ENCODE measurements at regions not wholly inside any gene's neighbourhood (a gene's known extent, or its start where the extent isn't known, plus 50 kb on each side); places are given as distances from the start of the nearest gene placed in this dataset.

DNA sequence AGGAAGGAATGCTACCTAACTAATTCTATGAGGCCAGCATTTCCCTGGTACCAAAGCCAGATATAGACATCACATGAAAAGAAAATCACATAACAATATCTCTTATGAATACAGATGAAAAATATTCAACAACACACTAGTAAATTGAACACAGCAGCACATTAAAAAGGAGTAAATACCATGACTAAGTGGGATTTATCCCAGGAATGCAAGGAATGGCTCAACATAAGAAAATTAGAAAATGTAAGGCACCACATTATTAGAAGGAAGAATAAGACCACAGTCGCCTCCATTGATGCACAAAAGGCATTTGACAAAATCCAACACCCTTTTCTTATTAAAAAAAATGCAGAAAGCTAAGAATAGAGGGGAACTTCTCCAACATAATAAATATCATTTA is 133.9 kb downstream of the TTC32 start:
- TF ChIP-seq CTCF (IDR thresholded peaks at IDR 0.05; ENCODE audit: insufficient read depth, low read depth, low read length): no peak
- H3K36me3 ChIP-seq (ENCODE audit: control insufficient read depth, insufficient read depth, low read length): no peaks in the 10 kb centered on the region
- ChIA-PET POLR2A (no interaction called here), CTCF (no interaction called here)
- no peak overlapping the region for H3K4me3 ChIP-seq (ENCODE audit: low read depth, low read length)
- no peaks in the 10 kb centered on the region for H3K27me3 ChIP-seq (ENCODE audit: control insufficient read depth, insufficient read depth, low read length)
- DNase-seq (ENCODE audit: low read depth): no peak

GRCh38 chr2:19764998-19765397 is 136.8 kb downstream of the TTC32 start:
- TF ChIP-seq CTCF (IDR thresholded peaks at IDR 0.05; ENCODE audit: insufficient read depth, low read depth, low read length): no peak
- H3K36me3 ChIP-seq (ENCODE audit: control insufficient read depth, insufficient read depth, low read length): no peaks in the 10 kb centered on the region
- no peaks in the 10 kb centered on the region for H3K27me3 ChIP-seq (ENCODE audit: control insufficient read depth, insufficient read depth, low read length)
- no peak for DNase-seq (ENCODE audit: low read depth)
- ChIA-PET POLR2A (no interaction called here), CTCF (no interaction called here)
- no peak overlapping the region for H3K4me3 ChIP-seq (ENCODE audit: low read depth, low read length)

GRCh38 chr2:19763731-19764130 is 138.1 kb downstream of the TTC32 start:
- POLR2A ChIA-PET: no interaction called here
- Histone ChIP-seq H3K36me3 (ENCODE audit: control insufficient read depth, insufficient read depth, low read length) (no peaks in the 10 kb centered on the region), H3K27me3 (ENCODE audit: control insufficient read depth, insufficient read depth, low read length) (no peaks in the 10 kb centered on the region), H3K4me3 (ENCODE audit: low read depth, low read length) (no peak overlapping the region)
- TF ChIP-seq CTCF (IDR thresholded peaks at IDR 0.05; ENCODE audit: insufficient read depth, low read depth, low read length): no peak
- no peak for DNase-seq (ENCODE audit: low read depth)
- CTCF ChIA-PET: no interaction called here

GRCh38 chr2:19762959-19763605 is 138.7 kb downstream of the TTC32 start:
- TF ChIP-seq CTCF (IDR thresholded peaks at IDR 0.05; ENCODE audit: insufficient read depth, low read depth, low read length): no peak
- H3K27me3 ChIP-seq (ENCODE audit: control insufficient read depth, insufficient read depth, low read length): no peaks in the 10 kb centered on the region
- H3K36me3 ChIP-seq (ENCODE audit: control insufficient read depth, insufficient read depth, low read length): no peaks in the 10 kb centered on the region
- no peak overlapping the region for H3K4me3 ChIP-seq (ENCODE audit: low read depth, low read length)
- ChIA-PET CTCF (no interaction called here), POLR2A (no interaction called here)
- DNase-seq (ENCODE audit: low read depth): no peak

GRCh38 chr2:19762142-19762541 is 139.6 kb downstream of the TTC32 start:
- H3K36me3 ChIP-seq (ENCODE audit: control insufficient read depth, insufficient read depth, low read length): no peaks in the 10 kb centered on the region
- H3K27me3 ChIP-seq (ENCODE audit: control insufficient read depth, insufficient read depth, low read length): no peaks in the 10 kb centered on the region
- no peak for TF ChIP-seq CTCF (IDR thresholded peaks at IDR 0.05; ENCODE audit: insufficient read depth, low read depth, low read length)
- no peak overlapping the region for H3K4me3 ChIP-seq (ENCODE audit: low read depth, low read length)
- POLR2A ChIA-PET: no interaction called here
- no peak for DNase-seq (ENCODE audit: low read depth)
- CTCF ChIA-PET: no interaction called here
